Adrenal gland (tissue), 9 donors: ENCODE measurements at regions not wholly inside any gene's neighbourhood (a gene's known extent, or its start where the extent isn't known, plus 50 kb on each side); places are given as distances from the start of the nearest gene placed in this dataset.

ENCODE experiments used
- DNase-seq, 7 donors: peaks; one replicate each; pipeline ENCODE4 v3.0.0-alpha.2; 2019 to 2020
- H3K27ac ChIP-seq, 5 donors: fragments of 200-600 bp; sonication (generic) in 4 of 5; 1 replicate in 3 of 5; 2 replicates in 2 of 5; pipeline versions ENCODE4 v1.5.1 to v1.8.0; 2016 to 2020; ENCODE audit warnings: mild to moderate bottlenecking in 1 of 5
- H3K27me3 ChIP-seq: fragments of 200-600 bp; 2 replicates; pipeline ENCODE4 v1.8.0; 2021
- H3K36me3 ChIP-seq, 2 donors: fragments of 200-600 bp; replicated peaks in 1 of 2; 1 replicate in 1 of 2; 2 replicates in 1 of 2; pipeline versions ENCODE4 v1.5.1 to v1.8.0; 2018 to 2022
- H3K4me1 ChIP-seq, 2 donors: fragments of 200-600 bp; replicated peaks in 1 of 2; 1 replicate in 1 of 2; 2 replicates in 1 of 2; pipeline versions ENCODE4 v1.5.1 to v1.8.0; 2018 to 2021
- H3K4me3 ChIP-seq, 4 donors: fragments of 200-600 bp; sonication (generic) in 3 of 4; one replicate each; pipeline ENCODE4 v1.5.1; 2016 to 2018
- H3K9me3 ChIP-seq, 3 donors: fragments of 200-600 bp; sonication (generic) in 1 of 3; replicated peaks in 1 of 3; 1 replicate in 2 of 3; 2 replicates in 1 of 3; pipeline versions ENCODE4 v1.5.1 to v1.8.0; 2016 to 2021
- POLR2A ChIP-seq, 2 donors: fragments of 450-650 bp; IDR thresholded peaks; one replicate each; pipeline ENCODE4 v1.6.1; 2017; ENCODE audit warnings: antibody characterized with exemption in 2 of 2, mild to moderate bottlenecking in 2 of 2, moderate library complexity in 1 of 2
- WGBS, 4 donors: extraction: QIAGEN DNeasy Blood & Tissue Kit in 2 of 4; methylation state at CpG; one replicate each; pipeline versions ENCODE4 v1.1.5 to v1.1.7; 2013 to 2017; 5-methylcytosine and 5-hydroxymethylcytosine counted together
- intact Hi-C, 2 donors: fragments of 100-400 bp; cut with DNase I; formaldehyde crosslinking; loops; one replicate each; pipeline versions ENCODE4 v1.14.1 to v1.15.0; 2022 to 2023
- TF ChIP-seq, protein P1 (sequence below), 6 experiments: fragments of 450-650 bp in 4 of 6; fragments of 200-600 bp in 2 of 6; sonication (generic) in 1 of 6; IDR thresholded peaks; 1 replicate in 5 of 6; 2 replicates in 1 of 6; pipeline versions ENCODE4 v1.5.1 to v1.8.0; 2016 to 2021; ENCODE audit warnings: antibody characterized with exemption in 6 of 6, mild to moderate bottlenecking in 2 of 6, moderate library complexity in 1 of 6
- donor health status: healthy with polysubstance abuse.
- donor health status: Bipolar disorder and iron deficiency.
- donor health status: DM: yes; HTN: yes; CAD: no.
- donor health status: DM: no; HTN: no; CAD: no.
- donor health status: DM: no; HTN: no; CAD: no.

GRCh38 chr4:138831948-138832347 is 183.6 kb upstream of the NOCT start:
- TF ChIP-seq POLR2A (IDR thresholded peaks at IDR 0.05), result no peak
- TF ChIP-seq, protein P1, sequence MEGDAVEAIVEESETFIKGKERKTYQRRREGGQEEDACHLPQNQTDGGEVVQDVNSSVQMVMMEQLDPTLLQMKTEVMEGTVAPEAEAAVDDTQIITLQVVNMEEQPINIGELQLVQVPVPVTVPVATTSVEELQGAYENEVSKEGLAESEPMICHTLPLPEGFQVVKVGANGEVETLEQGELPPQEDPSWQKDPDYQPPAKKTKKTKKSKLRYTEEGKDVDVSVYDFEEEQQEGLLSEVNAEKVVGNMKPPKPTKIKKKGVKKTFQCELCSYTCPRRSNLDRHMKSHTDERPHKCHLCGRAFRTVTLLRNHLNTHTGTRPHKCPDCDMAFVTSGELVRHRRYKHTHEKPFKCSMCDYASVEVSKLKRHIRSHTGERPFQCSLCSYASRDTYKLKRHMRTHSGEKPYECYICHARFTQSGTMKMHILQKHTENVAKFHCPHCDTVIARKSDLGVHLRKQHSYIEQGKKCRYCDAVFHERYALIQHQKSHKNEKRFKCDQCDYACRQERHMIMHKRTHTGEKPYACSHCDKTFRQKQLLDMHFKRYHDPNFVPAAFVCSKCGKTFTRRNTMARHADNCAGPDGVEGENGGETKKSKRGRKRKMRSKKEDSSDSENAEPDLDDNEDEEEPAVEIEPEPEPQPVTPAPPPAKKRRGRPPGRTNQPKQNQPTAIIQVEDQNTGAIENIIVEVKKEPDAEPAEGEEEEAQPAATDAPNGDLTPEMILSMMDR (IDR thresholded peaks at IDR 0.05), result no peak
- H3K27me3 ChIP-seq, result no peaks in the 10 kb centered on the region
- H3K4me3 ChIP-seq, result no peak overlapping the region
- intact Hi-C loops, result no loop called here
- H3K9me3 ChIP-seq, result no peaks in the 10 kb centered on the region
- H3K27ac ChIP-seq, result no peak overlapping the region
- DNase-seq, result no peak
- no peaks in the 10 kb centered on the region for H3K4me1 ChIP-seq
- WGBS, 4 donors, result 64 to 88% (median 78%) methylated on average over 2 of the region's 2 CpGs
- H3K36me3 ChIP-seq, result no peaks in the 10 kb centered on the region

DNA sequence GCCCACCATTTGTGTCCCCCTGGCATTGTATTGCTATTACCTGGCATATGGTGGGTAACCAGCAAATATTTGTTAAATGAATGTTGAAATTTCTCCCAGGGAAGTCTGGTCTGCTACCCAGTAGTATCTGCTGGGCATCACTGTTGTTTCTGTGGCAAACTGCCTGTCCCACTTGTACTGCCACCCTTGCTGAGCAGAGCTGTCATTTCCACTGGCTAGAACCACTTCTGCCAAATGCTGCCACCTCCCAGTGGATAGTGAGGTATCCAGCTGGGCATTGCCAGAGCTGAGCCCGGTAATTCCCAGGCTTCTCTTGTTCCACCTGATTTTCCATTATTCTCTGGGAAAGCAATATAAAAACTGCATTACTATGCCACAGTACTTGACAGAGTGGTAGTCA is 186.7 kb upstream of the NOCT start:
- Histone ChIP-seq H3K36me3 (no peaks in the 10 kb centered on the region), H3K9me3 (no peaks in the 10 kb centered on the region), H3K4me3 (no peak overlapping the region), H3K27ac (no peak overlapping the region), H3K4me1 (no peaks in the 10 kb centered on the region), H3K27me3 (no peaks in the 10 kb centered on the region)
- WGBS, 4 donors, result 91 to 100% (median 96%) methylated on average over 1 of the region's 1 CpG
- no peak for DNase-seq
- TF ChIP-seq, protein P1 (IDR thresholded peaks at IDR 0.05), result no peak
- intact Hi-C loops, result no loop called here

DNA sequence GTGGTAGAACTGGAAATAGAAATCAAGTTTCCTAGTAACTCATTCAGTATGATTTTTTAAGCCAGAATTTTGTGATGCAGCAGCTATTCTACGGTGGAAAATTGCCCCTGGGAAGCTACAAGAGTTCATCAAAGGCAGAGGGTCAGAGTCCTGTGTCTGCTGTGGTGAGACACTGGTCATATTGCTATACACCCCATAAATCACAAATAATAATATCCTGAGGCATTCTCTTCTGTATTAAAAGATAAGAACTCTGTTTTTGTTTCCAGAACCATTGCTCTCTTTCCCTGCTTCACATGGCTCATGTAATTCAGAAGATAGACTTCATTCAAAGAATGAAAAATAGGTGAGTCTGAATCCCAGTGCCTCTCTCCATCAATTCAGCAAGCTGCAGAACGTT is 188.8 kb upstream of the NOCT start:
- DNase-seq, result no peak
- TF ChIP-seq, protein P1 (IDR thresholded peaks at IDR 0.05), result no peak
- TF ChIP-seq POLR2A (IDR thresholded peaks at IDR 0.05), result no peak
- Histone ChIP-seq H3K27ac (no peak overlapping the region), H3K9me3 (no peaks in the 10 kb centered on the region), H3K4me3 (no peak overlapping the region), H3K4me1 (no peaks in the 10 kb centered on the region), H3K36me3 (no peaks in the 10 kb centered on the region), H3K27me3 (no peaks in the 10 kb centered on the region)
- WGBS, 4 donors, result 36 to 52% (median 45%) methylated on average over 2 of the region's 2 CpGs
- intact Hi-C loops, result no loop called here

DNA sequence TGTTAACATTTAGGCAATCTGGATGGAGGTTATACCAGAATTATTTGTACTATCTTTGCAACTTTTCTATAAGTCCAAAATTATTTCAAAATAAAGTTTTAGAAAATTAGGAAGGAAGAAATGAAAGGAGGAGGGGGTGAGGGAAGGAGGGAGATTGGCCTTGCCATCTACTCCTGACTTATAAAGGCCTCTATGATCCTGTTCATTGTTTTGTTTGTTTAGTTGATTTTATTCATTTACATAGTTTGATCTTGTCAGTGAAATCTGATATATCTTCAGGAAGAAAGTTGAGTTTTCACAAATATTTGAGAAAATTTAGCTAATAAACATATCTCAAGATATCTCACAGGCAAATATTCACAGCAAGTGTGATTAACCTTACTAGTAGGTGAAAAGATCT is 189.3 kb upstream of the NOCT start:
- Histone ChIP-seq H3K9me3 (no peaks in the 10 kb centered on the region), H3K4me3 (no peak overlapping the region), H3K4me1 (no peaks in the 10 kb centered on the region), H3K27ac (no peak overlapping the region), H3K36me3 (no peaks in the 10 kb centered on the region), H3K27me3 (no peaks in the 10 kb centered on the region)
- TF ChIP-seq, protein P1 (IDR thresholded peaks at IDR 0.05), result no peak
- no peak for TF ChIP-seq POLR2A (IDR thresholded peaks at IDR 0.05)
- DNase-seq, result no peak
- intact Hi-C loops, result no loop called here
